ENCODE measurements at regions not wholly inside any gene's neighbourhood (a gene's known extent, or its start where the extent isn't known, plus 50 kb on each side); places are given as distances from the start of the nearest gene placed in this dataset.

DNA sequence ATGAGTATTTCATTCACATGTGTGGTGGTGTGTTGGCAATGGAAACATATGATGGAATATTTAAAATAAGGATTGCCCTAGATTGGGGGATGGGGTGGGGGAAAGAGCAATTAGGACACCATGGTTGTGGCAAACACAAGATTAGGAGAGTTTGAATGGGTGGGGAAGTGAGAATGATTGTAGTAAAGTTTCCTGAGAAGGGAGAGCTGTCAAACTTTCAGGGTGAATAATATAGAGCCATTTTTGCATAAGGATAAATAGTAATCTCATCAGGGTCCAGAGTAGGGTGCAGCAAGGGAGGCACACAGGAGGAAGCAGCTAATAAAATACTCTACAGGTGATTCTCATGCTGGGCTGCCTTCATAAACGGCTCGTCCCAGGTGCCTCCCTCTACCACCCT lies 294.9 kb upstream of the MARCKS start:
- TF ChIP-seq MXI1 (IDR thresholded peaks at IDR 0.05; ENCODE audit: low read depth, low read length), result no peak
- no peak for TF ChIP-seq CHD2 (IDR thresholded peaks at IDR 0.05; ENCODE audit: low read length, partially characterized antibody)
- TF ChIP-seq YY1 (IDR thresholded peaks at IDR 0.05; ENCODE audit: low read depth), result no peak
- no peak for TF ChIP-seq POLR2AphosphoS5 (IDR thresholded peaks at IDR 0.05; ENCODE audit: low read depth, low read length)
- no peak for TF ChIP-seq GABPA (IDR thresholded peaks at IDR 0.05; ENCODE audit: low read depth)
- TF ChIP-seq, protein P1, sequence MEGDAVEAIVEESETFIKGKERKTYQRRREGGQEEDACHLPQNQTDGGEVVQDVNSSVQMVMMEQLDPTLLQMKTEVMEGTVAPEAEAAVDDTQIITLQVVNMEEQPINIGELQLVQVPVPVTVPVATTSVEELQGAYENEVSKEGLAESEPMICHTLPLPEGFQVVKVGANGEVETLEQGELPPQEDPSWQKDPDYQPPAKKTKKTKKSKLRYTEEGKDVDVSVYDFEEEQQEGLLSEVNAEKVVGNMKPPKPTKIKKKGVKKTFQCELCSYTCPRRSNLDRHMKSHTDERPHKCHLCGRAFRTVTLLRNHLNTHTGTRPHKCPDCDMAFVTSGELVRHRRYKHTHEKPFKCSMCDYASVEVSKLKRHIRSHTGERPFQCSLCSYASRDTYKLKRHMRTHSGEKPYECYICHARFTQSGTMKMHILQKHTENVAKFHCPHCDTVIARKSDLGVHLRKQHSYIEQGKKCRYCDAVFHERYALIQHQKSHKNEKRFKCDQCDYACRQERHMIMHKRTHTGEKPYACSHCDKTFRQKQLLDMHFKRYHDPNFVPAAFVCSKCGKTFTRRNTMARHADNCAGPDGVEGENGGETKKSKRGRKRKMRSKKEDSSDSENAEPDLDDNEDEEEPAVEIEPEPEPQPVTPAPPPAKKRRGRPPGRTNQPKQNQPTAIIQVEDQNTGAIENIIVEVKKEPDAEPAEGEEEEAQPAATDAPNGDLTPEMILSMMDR (IDR thresholded peaks at IDR 0.05), result no peak
- TF ChIP-seq, protein P2, sequence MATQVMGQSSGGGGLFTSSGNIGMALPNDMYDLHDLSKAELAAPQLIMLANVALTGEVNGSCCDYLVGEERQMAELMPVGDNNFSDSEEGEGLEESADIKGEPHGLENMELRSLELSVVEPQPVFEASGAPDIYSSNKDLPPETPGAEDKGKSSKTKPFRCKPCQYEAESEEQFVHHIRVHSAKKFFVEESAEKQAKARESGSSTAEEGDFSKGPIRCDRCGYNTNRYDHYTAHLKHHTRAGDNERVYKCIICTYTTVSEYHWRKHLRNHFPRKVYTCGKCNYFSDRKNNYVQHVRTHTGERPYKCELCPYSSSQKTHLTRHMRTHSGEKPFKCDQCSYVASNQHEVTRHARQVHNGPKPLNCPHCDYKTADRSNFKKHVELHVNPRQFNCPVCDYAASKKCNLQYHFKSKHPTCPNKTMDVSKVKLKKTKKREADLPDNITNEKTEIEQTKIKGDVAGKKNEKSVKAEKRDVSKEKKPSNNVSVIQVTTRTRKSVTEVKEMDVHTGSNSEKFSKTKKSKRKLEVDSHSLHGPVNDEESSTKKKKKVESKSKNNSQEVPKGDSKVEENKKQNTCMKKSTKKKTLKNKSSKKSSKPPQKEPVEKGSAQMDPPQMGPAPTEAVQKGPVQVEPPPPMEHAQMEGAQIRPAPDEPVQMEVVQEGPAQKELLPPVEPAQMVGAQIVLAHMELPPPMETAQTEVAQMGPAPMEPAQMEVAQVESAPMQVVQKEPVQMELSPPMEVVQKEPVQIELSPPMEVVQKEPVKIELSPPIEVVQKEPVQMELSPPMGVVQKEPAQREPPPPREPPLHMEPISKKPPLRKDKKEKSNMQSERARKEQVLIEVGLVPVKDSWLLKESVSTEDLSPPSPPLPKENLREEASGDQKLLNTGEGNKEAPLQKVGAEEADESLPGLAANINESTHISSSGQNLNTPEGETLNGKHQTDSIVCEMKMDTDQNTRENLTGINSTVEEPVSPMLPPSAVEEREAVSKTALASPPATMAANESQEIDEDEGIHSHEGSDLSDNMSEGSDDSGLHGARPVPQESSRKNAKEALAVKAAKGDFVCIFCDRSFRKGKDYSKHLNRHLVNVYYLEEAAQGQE (IDR thresholded peaks at IDR 0.05; ENCODE audit: low read depth, low read length), result no peak
- no peak for TF ChIP-seq EZH2phosphoT487 (IDR thresholded peaks at IDR 0.05; ENCODE audit: borderline replicate concordance, low read depth)
- no peak for TF ChIP-seq ELF1 (IDR thresholded peaks at IDR 0.05)
- TF ChIP-seq, protein P3, sequence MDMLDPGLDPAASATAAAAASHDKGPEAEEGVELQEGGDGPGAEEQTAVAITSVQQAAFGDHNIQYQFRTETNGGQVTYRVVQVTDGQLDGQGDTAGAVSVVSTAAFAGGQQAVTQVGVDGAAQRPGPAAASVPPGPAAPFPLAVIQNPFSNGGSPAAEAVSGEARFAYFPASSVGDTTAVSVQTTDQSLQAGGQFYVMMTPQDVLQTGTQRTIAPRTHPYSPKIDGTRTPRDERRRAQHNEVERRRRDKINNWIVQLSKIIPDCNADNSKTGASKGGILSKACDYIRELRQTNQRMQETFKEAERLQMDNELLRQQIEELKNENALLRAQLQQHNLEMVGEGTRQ (IDR thresholded peaks at IDR 0.05; ENCODE audit: borderline replicate concordance, low read depth, low read length), result no peak
- no peak for TF ChIP-seq TEAD4 (IDR thresholded peaks at IDR 0.05; ENCODE audit: borderline replicate concordance, insufficient read depth)
- no peak for TF ChIP-seq SIN3A (IDR thresholded peaks at IDR 0.05; ENCODE audit: borderline replicate concordance, low read depth, low read length)
- TF ChIP-seq, protein P4, sequence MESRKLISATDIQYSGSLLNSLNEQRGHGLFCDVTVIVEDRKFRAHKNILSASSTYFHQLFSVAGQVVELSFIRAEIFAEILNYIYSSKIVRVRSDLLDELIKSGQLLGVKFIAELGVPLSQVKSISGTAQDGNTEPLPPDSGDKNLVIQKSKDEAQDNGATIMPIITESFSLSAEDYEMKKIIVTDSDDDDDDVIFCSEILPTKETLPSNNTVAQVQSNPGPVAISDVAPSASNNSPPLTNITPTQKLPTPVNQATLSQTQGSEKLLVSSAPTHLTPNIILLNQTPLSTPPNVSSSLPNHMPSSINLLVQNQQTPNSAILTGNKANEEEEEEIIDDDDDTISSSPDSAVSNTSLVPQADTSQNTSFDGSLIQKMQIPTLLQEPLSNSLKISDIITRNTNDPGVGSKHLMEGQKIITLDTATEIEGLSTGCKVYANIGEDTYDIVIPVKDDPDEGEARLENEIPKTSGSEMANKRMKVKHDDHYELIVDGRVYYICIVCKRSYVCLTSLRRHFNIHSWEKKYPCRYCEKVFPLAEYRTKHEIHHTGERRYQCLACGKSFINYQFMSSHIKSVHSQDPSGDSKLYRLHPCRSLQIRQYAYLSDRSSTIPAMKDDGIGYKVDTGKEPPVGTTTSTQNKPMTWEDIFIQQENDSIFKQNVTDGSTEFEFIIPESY (IDR thresholded peaks at IDR 0.05; ENCODE audit: borderline replicate concordance, low read depth), result no peak

All from SK-N-SH (cell line).